ENCODE measurements at regions not wholly inside any gene's neighbourhood (a gene's known extent, or its start where the extent isn't known, plus 50 kb on each side); places are given as distances from the start of the nearest gene placed in this dataset.
A peak's percentile ranks its signal among the peaks of the same experiment; 100 is the strongest.
"Not testable (repeated sequence)": the region's sequence is repeated elsewhere in the genome, so short reads cannot be mapped to it uniquely, and the experiment has no call there.

GRCh38 chr13:87982400-87982799 lies 311.2 kb downstream of the SLITRK5 start:
- DNase-seq: no peak

- no peak for DNase-seq
Measured at GRCh38 chr13:87986639-87987250, 315.6 kb downstream of the SLITRK5 start.

GRCh38 chr13:87998081-87998480 lies 326.9 kb downstream of the SLITRK5 start:
- DNase-seq: no peak

GRCh38 chr13:87999240-87999700 lies 328.1 kb downstream of the SLITRK5 start:
- DNase-seq: peak; percentile 68

GRCh38 chr13:87999788-88000187 lies 328.6 kb downstream of the SLITRK5 start:
- no peak for DNase-seq

- DNase-seq: no peak
Measured at GRCh38 chr13:88000239-88000638, 329.1 kb downstream of the SLITRK5 start.

- no peak for DNase-seq
Measured at GRCh38 chr13:88000787-88001186, 329.6 kb downstream of the SLITRK5 start.

- DNase-seq: no peak
Measured at GRCh38 chr13:88005188-88005587, 334.0 kb downstream of the SLITRK5 start.

- DNase-seq: no peak
Measured at GRCh38 chr13:88014527-88014926, 343.4 kb downstream of the SLITRK5 start.

- no peak for DNase-seq
Measured at GRCh38 chr13:88022431-88023208, 351.4 kb downstream of the SLITRK5 start.

GRCh38 chr13:88026241-88026640 lies 355.1 kb downstream of the SLITRK5 start:
- no peak for DNase-seq

GRCh38 chr13:88031980-88032559 lies 360.9 kb downstream of the SLITRK5 start:
- peak; percentile 14 for DNase-seq

- not testable (repeated sequence) for DNase-seq
Measured at GRCh38 chr13:88036205-88036604, 365.0 kb downstream of the SLITRK5 start.

- peak; percentile 7 for DNase-seq
Measured at GRCh38 chr13:88042489-88042888, 371.3 kb downstream of the SLITRK5 start.

GRCh38 chr13:88051746-88052482 lies 380.7 kb downstream of the SLITRK5 start:
- no peak for DNase-seq

GRCh38 chr13:88063741-88064140 lies 392.6 kb downstream of the SLITRK5 start:
- DNase-seq: no peak

- no peak for DNase-seq
Measured at GRCh38 chr13:88066847-88067246, 395.7 kb downstream of the SLITRK5 start.

- DNase-seq: peak; percentile 37
Measured at GRCh38 chr13:88068316-88068715, 397.1 kb downstream of the SLITRK5 start.

- DNase-seq: no peak
Measured at GRCh38 chr13:88068975-88069374, 397.8 kb downstream of the SLITRK5 start.

GRCh38 chr13:88071371-88071770 lies 400.2 kb downstream of the SLITRK5 start:
- DNase-seq: no peak

GRCh38 chr13:88074794-88075510 lies 403.8 kb downstream of the SLITRK5 start:
- peak; percentile 11 for DNase-seq

- DNase-seq: no peak
Measured at GRCh38 chr13:88085036-88085435, 413.9 kb downstream of the SLITRK5 start.
